ENCODE measurements at regions not wholly inside any gene's neighbourhood (a gene's known extent, or its start where the extent isn't known, plus 50 kb on each side); places are given as distances from the start of the nearest gene placed in this dataset.

DNA sequence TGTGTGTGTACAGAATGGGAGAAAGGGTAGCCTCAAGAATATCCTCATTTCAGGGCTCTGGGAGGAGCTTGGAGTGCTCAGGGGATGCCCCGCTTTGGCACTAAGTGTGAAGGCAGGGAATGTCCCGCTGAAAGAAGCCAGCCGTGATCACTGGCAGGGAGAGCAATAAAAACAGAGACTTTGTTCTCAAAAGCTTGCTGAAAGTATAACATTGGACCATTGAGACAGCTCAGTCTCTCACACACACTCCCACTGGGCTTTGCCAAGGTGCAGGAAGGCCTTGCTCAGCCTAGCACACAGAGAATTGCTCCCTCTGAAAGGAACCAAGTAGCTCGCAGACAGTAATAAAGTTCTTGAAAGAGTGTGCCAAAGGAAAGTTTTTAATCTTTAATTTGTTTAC is 143.8 kb upstream of the SLITRK2 start:
- TF ChIP-seq, protein P1, sequence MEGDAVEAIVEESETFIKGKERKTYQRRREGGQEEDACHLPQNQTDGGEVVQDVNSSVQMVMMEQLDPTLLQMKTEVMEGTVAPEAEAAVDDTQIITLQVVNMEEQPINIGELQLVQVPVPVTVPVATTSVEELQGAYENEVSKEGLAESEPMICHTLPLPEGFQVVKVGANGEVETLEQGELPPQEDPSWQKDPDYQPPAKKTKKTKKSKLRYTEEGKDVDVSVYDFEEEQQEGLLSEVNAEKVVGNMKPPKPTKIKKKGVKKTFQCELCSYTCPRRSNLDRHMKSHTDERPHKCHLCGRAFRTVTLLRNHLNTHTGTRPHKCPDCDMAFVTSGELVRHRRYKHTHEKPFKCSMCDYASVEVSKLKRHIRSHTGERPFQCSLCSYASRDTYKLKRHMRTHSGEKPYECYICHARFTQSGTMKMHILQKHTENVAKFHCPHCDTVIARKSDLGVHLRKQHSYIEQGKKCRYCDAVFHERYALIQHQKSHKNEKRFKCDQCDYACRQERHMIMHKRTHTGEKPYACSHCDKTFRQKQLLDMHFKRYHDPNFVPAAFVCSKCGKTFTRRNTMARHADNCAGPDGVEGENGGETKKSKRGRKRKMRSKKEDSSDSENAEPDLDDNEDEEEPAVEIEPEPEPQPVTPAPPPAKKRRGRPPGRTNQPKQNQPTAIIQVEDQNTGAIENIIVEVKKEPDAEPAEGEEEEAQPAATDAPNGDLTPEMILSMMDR (IDR thresholded peaks at IDR 0.05): no peak
- no peak for FAIRE-seq

DNA sequence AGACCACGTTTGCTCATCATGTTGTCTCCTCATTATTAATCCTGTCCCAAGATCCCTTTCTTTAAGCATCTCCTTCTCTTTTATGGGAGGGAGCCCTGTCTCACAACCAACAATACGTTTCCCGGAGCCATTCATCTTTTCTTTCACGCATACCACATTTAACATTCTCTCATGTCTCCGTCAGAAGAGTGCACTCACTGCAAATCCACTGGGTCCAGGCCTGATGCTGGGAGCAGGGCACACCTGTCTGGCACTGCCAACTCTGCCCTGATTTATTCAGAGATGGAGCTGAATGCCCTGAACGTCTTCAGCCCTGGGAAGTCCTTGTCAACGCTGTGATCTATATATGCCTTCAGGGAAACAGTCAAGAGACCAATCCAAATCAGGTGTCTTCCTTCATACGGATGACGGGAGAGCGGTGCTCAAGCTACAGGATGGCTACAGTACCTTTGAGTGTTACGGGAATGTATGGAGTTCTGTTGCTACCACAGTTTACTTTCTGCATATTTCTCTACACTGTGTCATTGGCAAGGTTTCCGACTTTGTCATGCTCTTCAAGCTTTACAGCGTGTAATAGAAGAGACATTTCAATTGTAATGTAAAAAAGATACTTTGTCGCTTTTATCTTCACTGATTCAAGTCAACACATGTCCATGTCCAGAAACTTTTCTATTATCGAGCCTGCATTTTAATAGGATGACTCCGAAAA is 140.4 kb upstream of the SLITRK2 start:
- Histone ChIP-seq H3K36me3 (no peaks in the 10 kb centered on the region), H3K27ac (no peak overlapping the region), H3K4me1 (no peaks in the 10 kb centered on the region), H3K9me3 (no peaks in the 10 kb centered on the region), H3K27me3 (no peaks in the 10 kb centered on the region), H3K4me3 (no peak overlapping the region)
- intact Hi-C loops (cut with DNase I): no loop called here
- TF ChIP-seq, protein P1 (IDR thresholded peaks at IDR 0.05): no peak
- DNase-seq (no peak), ATAC-seq (no peak), FAIRE-seq (no peak)
- 78 to 81% methylated on average over 16 of the region's 16 CpGs for WGBS, 2 donors

More for the DNA sequence above, 143.8 kb upstream of the SLITRK2 start:
- H3K27ac ChIP-seq: no peak overlapping the region
- ATAC-seq: no peak
- H3K9me3 ChIP-seq: no peaks in the 10 kb centered on the region
- peaks cover 0 to 14% (median 0%) of the 10 kb centered on the region in 4 donors for H3K27me3 ChIP-seq
- intact Hi-C loops (cut with DNase I): no loop called here
- 70 to 75% methylated on average over 4 of the region's 4 CpGs for WGBS, 2 donors
- H3K4me1 ChIP-seq: no peaks in the 10 kb centered on the region
- no peak for DNase-seq
- no peak overlapping the region for H3K4me3 ChIP-seq
- H3K36me3 ChIP-seq: no peaks in the 10 kb centered on the region

DNA sequence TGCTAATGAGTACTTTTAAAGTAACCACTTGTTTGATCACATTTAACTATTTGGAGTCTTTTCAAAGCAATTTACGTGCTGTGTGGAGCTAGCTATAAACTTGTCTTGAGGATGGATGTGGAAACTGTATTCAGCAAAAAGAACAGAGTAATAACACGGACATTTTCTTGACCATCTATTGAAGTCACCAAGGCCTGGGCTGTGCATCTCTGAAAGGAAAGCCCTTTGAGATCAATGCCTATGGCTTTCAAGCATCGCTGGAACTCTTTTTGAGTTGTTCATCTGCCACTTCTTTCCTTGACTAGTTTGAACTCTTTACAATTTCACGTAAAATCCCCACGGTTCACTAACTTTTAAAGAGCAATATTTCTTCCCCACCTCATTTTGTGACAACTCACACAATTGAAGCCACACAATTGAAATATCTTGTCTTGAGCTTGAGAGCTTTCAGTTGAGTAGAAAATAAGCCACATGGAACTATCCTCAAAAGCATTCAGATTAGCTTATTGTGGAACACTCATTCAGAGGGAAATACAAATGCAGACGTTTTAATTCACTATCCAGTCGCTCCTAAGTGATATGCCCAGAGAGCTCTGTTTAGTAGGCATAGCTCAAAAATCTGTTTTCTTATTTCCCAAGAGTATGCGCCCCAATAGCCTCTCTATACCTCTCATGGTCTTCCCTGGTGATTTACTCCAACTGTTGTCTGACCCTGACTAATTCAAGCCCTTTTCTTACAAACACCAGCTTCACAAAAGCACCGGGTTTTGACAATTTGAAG is 134.9 kb upstream of the SLITRK2 start:
- Histone ChIP-seq H3K27me3 (no peaks in the 10 kb centered on the region), H3K4me3 (no peak overlapping the region), H3K9me3 (no peaks in the 10 kb centered on the region), H3K4me1 (no peaks in the 10 kb centered on the region), H3K36me3 (no peaks in the 10 kb centered on the region), H3K27ac (no peak overlapping the region)
- TF ChIP-seq, protein P1 (IDR thresholded peaks at IDR 0.05): no peak
- ATAC-seq (no peak), DNase-seq (no peak), FAIRE-seq (no peak)
- WGBS, 2 donors: 59 to 71% methylated on average over 9 of the region's 9 CpGs
- intact Hi-C loops (cut with DNase I): no loop called here

DNA sequence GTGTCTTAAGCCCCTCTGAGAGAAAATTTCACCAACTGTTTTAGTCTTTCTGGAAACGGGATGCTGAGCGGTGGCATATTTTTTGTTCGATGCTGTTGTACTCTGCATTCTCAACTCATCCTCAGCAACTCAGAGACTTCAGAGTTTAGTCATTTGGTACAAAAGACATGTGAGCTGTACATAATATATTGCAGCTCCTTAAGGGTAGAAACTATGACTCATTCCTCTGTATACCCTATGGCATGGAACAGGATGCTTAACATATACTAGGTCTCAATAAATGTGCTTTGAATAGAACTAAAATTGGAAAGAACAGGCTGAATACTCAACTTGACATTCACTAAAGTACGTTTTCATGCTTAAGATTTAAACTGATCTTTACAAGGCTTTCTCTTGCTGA is 130.5 kb upstream of the SLITRK2 start:
- FAIRE-seq: no peak
- no peak overlapping the region for H3K27ac ChIP-seq
- WGBS, 2 donors: 70 to 74% methylated on average over 4 of the region's 4 CpGs

More for the DNA sequence above, 130.5 kb upstream of the SLITRK2 start:
- Histone ChIP-seq H3K27me3 (peaks cover 0 to 10% (median 0%) of the 10 kb centered on the region in 4 donors), H3K4me1 (no peaks in the 10 kb centered on the region), H3K4me3 (no peak overlapping the region), H3K9me3 (no peaks in the 10 kb centered on the region), H3K36me3 (no peaks in the 10 kb centered on the region)
- TF ChIP-seq, protein P1 (IDR thresholded peaks at IDR 0.05): no peak
- DNase-seq (no peak), ATAC-seq (no peak)
- intact Hi-C loops (cut with DNase I): no loop called here

Measured in pancreas (tissue), 10 donors.